HEK293 (cell line): ENCODE measurements at regions not wholly inside any gene's neighbourhood (a gene's known extent, or its start where the extent isn't known, plus 50 kb on each side); places are given as distances from the start of the nearest gene placed in this dataset.

Source experiments
- CTCF ChIA-PET: fragments of 350-600 bp; formaldehyde crosslinking; extraction: SDS; loops from one replicate; lab custom pipeline; 2021; ENCODE audit warnings: antibody characterized with exemption; lab: Yijun Ruan, JAX
- POLR2A ChIA-PET: fragments of 300-600 bp; formaldehyde crosslinking; extraction: SDS; loops from one replicate; lab custom pipeline; 2020; ENCODE audit warnings: antibody characterized with exemption, inconsistent platforms; lab: Yijun Ruan, JAX
- H3K27ac ChIP-seq: fragments of 200-500 bp; sonication (Bioruptor generic); 2 replicates; pipeline ENCODE4 v1.5.1; 2014; ENCODE audit warnings: low read depth, low read length, control low read depth, inconsistent platforms; ENCODE audit errors: extremely low read depth
- H3K36me3 ChIP-seq, 2 experiments: fragments of 200-500 bp in 1 of 2; sonication (Bioruptor generic) in 1 of 2; 1 replicate in 1 of 2; 2 replicates in 1 of 2; pipeline ENCODE4 v1.5.1; 2014 to 2017; ENCODE audit warnings: inconsistent platforms in 2 of 2, low read length in 2 of 2; ENCODE audit not compliant: control insufficient read depth in 2 of 2, insufficient read depth in 1 of 2
- H3K4me1 ChIP-seq: fragments of 200-500 bp; sonication (Bioruptor generic); 2 replicates; pipeline ENCODE4 v1.5.1; 2014; ENCODE audit warnings: mild to moderate bottlenecking, low read length, inconsistent platforms; ENCODE audit not compliant: control insufficient read depth, insufficient read depth
- H3K4me3 ChIP-seq: 2 replicates; pipeline ENCODE4 v1.5.1; 2011; ENCODE audit warnings: low read depth, mild to moderate bottlenecking, control low read depth, low read length, moderate library complexity
- H3K9me3 ChIP-seq: fragments of 200-500 bp; sonication (Bioruptor generic); 2 replicates; pipeline ENCODE4 v1.5.1; 2014; ENCODE audit warnings: low read depth, low read length, inconsistent platforms; ENCODE audit not compliant: control insufficient read depth, insufficient read depth
- KLF9 ChIP-seq: fragments of 450-650 bp; formaldehyde crosslinking; IDR thresholded peaks from 2 replicates; pipeline ENCODE4 v1.5.1; 2016; ENCODE audit warnings: missing biosample characterization, missing genetic modification characterization, low read depth
- PBX3 ChIP-seq: sonication (generic); formaldehyde crosslinking; IDR thresholded peaks from 2 replicates; pipeline ENCODE4 v1.8.1; 2022; ENCODE audit warnings: mild to moderate bottlenecking, moderate library complexity, missing genetic modification reagents
- PRDM4 ChIP-seq: fragments of 450-650 bp; formaldehyde crosslinking; IDR thresholded peaks from 2 replicates; pipeline ENCODE4 v1.5.1; 2017; ENCODE audit warnings: missing biosample characterization, missing genetic modification characterization
- REPIN1 ChIP-seq: fragments of 450-650 bp; formaldehyde crosslinking; IDR thresholded peaks from 2 replicates; pipeline ENCODE4 v1.5.1; 2017; ENCODE audit warnings: missing biosample characterization, missing genetic modification characterization, low read depth
- TCF7L2 ChIP-seq: IDR thresholded peaks from 2 replicates; pipeline ENCODE4 v1.6.1; 2011; ENCODE audit warnings: low read depth, mild to moderate bottlenecking, inconsistent platforms, low read length, moderate library complexity, borderline replicate concordance
- ZBTB26 ChIP-seq: fragments of 450-650 bp; formaldehyde crosslinking; optimal IDR thresholded peaks from 2 replicates; pipeline ENCODE3; 2016; ENCODE audit warnings: missing biosample characterization, mild to moderate bottlenecking, missing genetic modification characterization
- ZNF121 ChIP-seq: fragments of 450-650 bp; formaldehyde crosslinking; IDR thresholded peaks from 2 replicates; pipeline ENCODE4 v1.5.1; 2016; ENCODE audit warnings: missing biosample characterization, missing genetic modification characterization
- ZNF132 ChIP-seq: fragments of 450-650 bp; formaldehyde crosslinking; IDR thresholded peaks from 2 replicates; pipeline ENCODE4 v1.5.1; 2017; ENCODE audit warnings: missing biosample characterization, missing genetic modification characterization, borderline replicate concordance
- ZNF311 ChIP-seq: fragments of 450-650 bp; formaldehyde crosslinking; IDR thresholded peaks from 2 replicates; pipeline ENCODE4 v1.5.1; 2017; ENCODE audit warnings: missing biosample characterization, missing genetic modification characterization, borderline replicate concordance
- ZNF391 ChIP-seq: fragments of 450-650 bp; formaldehyde crosslinking; IDR thresholded peaks from 2 replicates; pipeline ENCODE4 v1.5.1; 2016; ENCODE audit warnings: low read depth, missing biosample characterization, missing genetic modification characterization, borderline replicate concordance
- ZNF488 ChIP-seq: fragments of 450-650 bp; formaldehyde crosslinking; IDR thresholded peaks from 2 replicates; pipeline ENCODE4 v1.5.1; 2016; ENCODE audit warnings: missing biosample characterization, missing genetic modification characterization
- ZNF510 ChIP-seq: fragments of 450-650 bp; formaldehyde crosslinking; IDR thresholded peaks from 2 replicates; pipeline ENCODE4 v1.5.1; 2018; ENCODE audit warnings: mild to moderate bottlenecking, missing genetic modification characterization, missing biosample characterization; ENCODE audit not compliant: insufficient replicate concordance
- ZNF571 ChIP-seq: fragments of 450-650 bp; formaldehyde crosslinking; IDR thresholded peaks from 2 replicates; pipeline ENCODE4 v1.5.0; 2017; ENCODE audit warnings: missing biosample characterization, missing genetic modification characterization
- ZNF626 ChIP-seq: fragments of 450-650 bp; sonication (Bioruptor Pico); formaldehyde crosslinking; IDR thresholded peaks from 2 replicates; pipeline ENCODE4 v1.5.1; 2018; ENCODE audit warnings: missing biosample characterization, missing genetic modification characterization, inconsistent platforms
- ZNF654 ChIP-seq: fragments of 450-650 bp; formaldehyde crosslinking; IDR thresholded peaks from 2 replicates; pipeline ENCODE4 v1.5.1; 2016; ENCODE audit warnings: low read depth, missing biosample characterization, missing genetic modification characterization
- ZNF701 ChIP-seq: fragments of 450-650 bp; formaldehyde crosslinking; IDR thresholded peaks from 2 replicates; pipeline ENCODE4 v1.5.1; 2016; ENCODE audit warnings: missing biosample characterization, missing genetic modification characterization
- ZNF747 ChIP-seq: fragments of 450-650 bp; formaldehyde crosslinking; IDR thresholded peaks from 2 replicates; pipeline ENCODE4 v1.5.1; 2016; ENCODE audit warnings: missing biosample characterization, missing genetic modification characterization
- ZNF768 ChIP-seq: fragments of 450-650 bp; formaldehyde crosslinking; IDR thresholded peaks from 2 replicates; pipeline ENCODE4 v1.5.1; 2018; ENCODE audit warnings: missing biosample characterization, mild to moderate bottlenecking, missing genetic modification characterization
- ZSCAN23 ChIP-seq: fragments of 450-650 bp; formaldehyde crosslinking; IDR thresholded peaks from 2 replicates; pipeline ENCODE4 v1.5.1; 2016; ENCODE audit warnings: missing biosample characterization, missing genetic modification characterization

- no peak for TF ChIP-seq ZNF510 (tag by site-specific recombination)
- TF ChIP-seq ZNF768, result no peak
- no peak for TF ChIP-seq ZNF747 (tag by site-specific recombination)
- TF ChIP-seq, all 188 proteins: peak for 0
- Histone ChIP-seq H3K9me3 (no peaks in the 10 kb centered on the region), H3K27ac (no peak overlapping the region), H3K36me3 (no peaks in the 10 kb centered on the region), H3K4me1 (no peaks in the 10 kb centered on the region), H3K4me3 (no peak overlapping the region)
- ChIA-PET POLR2A (no interaction called here), CTCF (no interaction called here)
Observed at GRCh38 chr5:165015547-165015946, 1510.1 kb downstream of the MAT2B start.

- no peak for TF ChIP-seq ZNF701
- no peak for TF ChIP-seq PRDM4 (tag by site-specific recombination)
- TF ChIP-seq ZNF626 (tag by site-specific recombination), result no peak
- TF ChIP-seq ZNF121 (tag by site-specific recombination), result no peak
- TF ChIP-seq REPIN1 (tag by site-specific recombination), result no peak
- no peak for TF ChIP-seq ZNF488 (tag by site-specific recombination)
- TF ChIP-seq ZNF132, result no peak
- TF ChIP-seq ZBTB26, result no peak
- no peak for TF ChIP-seq ZNF391 (tag by site-specific recombination)
- no peak for TF ChIP-seq ZNF654 (tag by site-specific recombination)
- no peak for TF ChIP-seq KLF9
- no peak for TF ChIP-seq TCF7L2
- TF ChIP-seq ZNF311 (tag by site-specific recombination), result no peak
- no peak for TF ChIP-seq ZSCAN23 (tag by site-specific recombination)
- TF ChIP-seq ZNF571, result no peak
- TF ChIP-seq PBX3 (CRISPR knock-in tag), result no peak
- TF ChIP-seq, all 188 proteins: peak for 0
- ChIA-PET CTCF (no interaction called here), POLR2A (no interaction called here)
- H3K9me3 ChIP-seq, result no peaks in the 10 kb centered on the region
- no peak overlapping the region for H3K27ac ChIP-seq
- no peaks in the 10 kb centered on the region for H3K36me3 ChIP-seq
- no peak overlapping the region for H3K4me3 ChIP-seq
- H3K4me1 ChIP-seq, result no peaks in the 10 kb centered on the region
Observed at GRCh38 chr5:165026971-165027370, 1521.6 kb downstream of the MAT2B start.
